GM18519 (cell line): ENCODE measurements at regions not wholly inside any gene's neighbourhood (a gene's known extent, or its start where the extent isn't known, plus 50 kb on each side); places are given as distances from the start of the nearest gene placed in this dataset.
"Not testable (repeated sequence)": the region's sequence is repeated elsewhere in the genome, so short reads cannot be mapped to it uniquely, and the experiment has no call there.

Experiments used
- ATAC-seq: cut with Tn5 transposase; IDR thresholded peaks from one replicate; pipeline ENCODE4 v1.9.1; 2021; ENCODE audit warnings: mild to moderate bottlenecking, moderate library complexity; ENCODE audit not compliant: unreplicated experiment, low FRiP score

- ATAC-seq, result no peak
Observed at GRCh38 chr5:101673120-101673519, 623.0 kb downstream of the SLCO4C1 start.

- no peak for ATAC-seq
Observed at GRCh38 chr5:101664071-101664791, 631.9 kb downstream of the SLCO4C1 start.

DNA sequence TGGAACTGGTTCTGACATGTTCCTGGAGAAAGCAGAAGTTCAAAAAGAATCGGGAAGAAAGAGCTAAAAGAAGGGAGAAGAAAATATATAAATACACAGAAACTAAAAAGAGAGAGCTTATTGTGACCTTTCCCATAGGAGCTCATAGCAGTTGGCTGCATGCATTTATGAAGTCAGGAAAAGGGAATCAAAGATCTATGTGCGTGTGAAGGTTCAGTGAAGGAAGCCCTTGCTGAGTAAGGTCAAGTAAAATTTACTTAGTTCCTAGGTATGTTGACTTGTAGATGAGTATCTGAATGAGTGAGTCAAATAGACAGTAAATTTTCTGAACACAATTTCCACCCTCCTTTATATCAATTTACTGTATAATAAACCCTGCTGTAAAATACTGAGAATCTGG is 632.5 kb downstream of the SLCO4C1 start:
- ATAC-seq, result no peak

GRCh38 chr5:101662263-101662662 is 633.8 kb downstream of the SLCO4C1 start:
- ATAC-seq, result no peak

- ATAC-seq, result no peak
Observed at GRCh38 chr5:101658433-101658832, 637.7 kb downstream of the SLCO4C1 start.

- ATAC-seq, result no peak
Observed at GRCh38 chr5:101653996-101654395, 642.1 kb downstream of the SLCO4C1 start.

- ATAC-seq, result no peak
Observed at GRCh38 chr5:101647861-101648260, 648.2 kb downstream of the SLCO4C1 start.

DNA sequence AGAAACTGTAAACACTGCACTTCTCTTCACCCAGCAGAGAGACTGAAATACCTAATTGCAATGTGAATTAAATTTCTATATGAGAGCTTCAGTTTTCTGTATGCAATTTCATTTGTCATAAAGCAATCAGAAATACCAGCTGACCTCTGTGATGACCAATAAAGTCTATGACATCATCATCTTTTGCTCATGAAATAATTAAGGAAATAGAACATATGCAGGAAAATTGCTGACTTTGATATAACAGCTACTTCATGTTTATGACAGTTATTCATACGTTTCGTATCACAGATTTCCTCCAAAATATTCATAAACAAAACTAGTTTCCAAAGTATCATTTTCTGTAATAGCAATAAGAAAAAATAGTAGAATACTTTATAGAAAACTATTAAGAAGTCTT is 652.3 kb downstream of the SLCO4C1 start:
- ATAC-seq, result no peak

GRCh38 chr5:101637599-101637998 is 658.5 kb downstream of the SLCO4C1 start:
- no peak for ATAC-seq

- ATAC-seq, result not testable (repeated sequence)
Observed at GRCh38 chr5:101627770-101628169, 668.3 kb downstream of the SLCO4C1 start.

DNA sequence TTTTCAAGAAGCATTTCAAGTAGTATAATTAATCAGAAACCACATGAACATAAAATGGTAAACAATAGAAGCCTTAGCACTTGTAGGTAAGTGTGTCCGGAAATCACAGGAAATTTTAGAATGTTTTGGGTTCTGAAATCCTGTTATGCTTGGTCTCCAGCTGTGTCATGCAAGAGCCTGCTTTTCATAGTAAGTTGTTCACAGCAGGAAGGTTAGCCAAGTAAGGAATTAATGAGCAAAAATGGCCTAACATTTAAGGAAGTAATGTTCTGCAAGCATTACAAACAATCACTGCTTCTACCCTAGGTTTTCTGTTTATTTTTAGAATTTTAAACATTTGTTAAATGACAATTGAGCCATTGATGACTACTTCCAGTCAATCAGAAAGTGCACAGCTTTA is 669.5 kb downstream of the SLCO4C1 start:
- ATAC-seq, result no peak

- ATAC-seq, result no peak
Observed at GRCh38 chr5:101611039-101611438, 685.0 kb downstream of the SLCO4C1 start.

- ATAC-seq, result no peak
Observed at GRCh38 chr5:101608322-101608721, 687.8 kb downstream of the SLCO4C1 start.

GRCh38 chr5:101605700-101606099 is 690.4 kb downstream of the SLCO4C1 start:
- peak; percentile 77 for ATAC-seq

DNA sequence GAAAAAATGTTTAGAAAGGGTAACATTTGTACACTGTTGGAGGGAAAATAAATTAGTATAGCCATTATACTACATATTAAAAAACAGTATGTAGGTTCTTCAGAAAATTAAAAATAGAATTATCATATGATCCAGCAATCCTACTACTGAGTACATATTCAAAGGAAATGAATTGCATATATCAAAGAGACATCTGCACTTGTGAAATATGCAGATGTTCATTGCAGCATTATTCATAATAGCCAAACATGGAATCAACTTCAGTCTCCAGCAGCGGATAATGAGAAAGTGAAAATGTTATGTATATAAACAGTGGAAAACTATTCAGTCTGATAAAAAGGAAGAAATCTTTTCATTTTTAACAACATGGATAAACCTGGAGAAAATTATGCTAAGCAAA is 695.5 kb downstream of the SLCO4C1 start:
- no peak for ATAC-seq

GRCh38 chr5:101590384-101590783 is 687.3 kb upstream of the ST8SIA4 start:
- ATAC-seq, result no peak

GRCh38 chr5:101585366-101585765 is 682.3 kb upstream of the ST8SIA4 start:
- no peak for ATAC-seq

DNA sequence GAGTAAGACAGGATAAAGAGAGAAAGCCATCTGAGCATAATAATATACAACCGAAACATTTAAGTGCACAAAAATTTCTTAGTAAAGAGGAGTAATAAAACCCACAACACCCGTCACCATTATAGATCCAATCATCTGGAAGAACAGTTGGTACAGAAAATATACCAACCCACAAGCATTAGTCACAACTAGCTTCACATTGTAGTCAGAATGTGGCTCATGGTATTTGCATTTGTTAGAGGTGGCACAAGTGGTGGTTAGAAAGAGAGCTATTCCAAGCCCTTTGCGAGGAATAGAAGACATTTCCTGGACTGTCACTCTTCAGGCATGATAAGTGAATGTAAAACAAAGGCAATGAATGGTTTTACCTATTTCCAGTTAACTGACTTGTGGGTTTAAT is 677.5 kb upstream of the ST8SIA4 start:
- no peak for ATAC-seq

- no peak for ATAC-seq
Observed at GRCh38 chr5:101574017-101574416, 670.9 kb upstream of the ST8SIA4 start.

GRCh38 chr5:101561018-101561417 is 657.9 kb upstream of the ST8SIA4 start:
- ATAC-seq, result no peak

DNA sequence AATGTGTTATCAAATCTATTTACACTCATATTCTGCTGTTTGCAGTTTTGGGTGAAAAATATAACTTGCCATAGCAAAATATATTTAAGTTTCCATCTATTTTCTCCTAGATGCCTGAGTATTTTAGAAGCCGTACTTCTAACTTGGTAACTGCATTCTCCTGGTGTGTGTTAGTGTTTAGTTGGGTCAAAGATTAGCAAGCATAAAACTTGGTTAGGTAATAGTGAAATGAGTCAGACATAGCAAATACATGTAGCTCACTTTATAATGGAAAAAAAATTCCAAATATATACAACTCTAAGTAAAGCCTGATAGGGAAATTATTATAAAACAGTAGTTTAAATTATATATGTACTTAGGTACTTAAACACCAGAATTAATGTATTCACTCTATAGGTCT is 640.7 kb upstream of the ST8SIA4 start:
- no peak for ATAC-seq

DNA sequence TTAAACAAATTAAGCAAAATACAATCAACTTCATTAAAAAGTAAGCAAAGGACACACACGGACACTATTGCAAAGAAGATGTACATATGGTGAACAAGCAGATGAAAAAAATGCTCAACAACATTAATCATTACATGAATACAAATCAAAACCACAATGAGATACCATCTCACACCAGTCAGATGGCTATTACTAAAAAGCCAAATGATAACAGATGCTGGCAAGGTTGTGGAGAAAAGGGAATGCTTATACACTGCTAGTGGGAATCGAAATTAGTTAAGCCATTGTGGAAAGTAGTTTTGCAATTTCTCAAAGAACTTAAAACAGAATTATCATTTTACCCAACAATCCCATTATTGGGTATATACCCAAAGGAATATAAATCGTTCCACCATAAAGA is 636.2 kb upstream of the ST8SIA4 start:
- ATAC-seq, result no peak

GRCh38 chr5:101535626-101536025 is 632.5 kb upstream of the ST8SIA4 start:
- ATAC-seq, result no peak
